K562 (cell line): ENCODE measurements at regions not wholly inside any gene's neighbourhood (a gene's known extent, or its start where the extent isn't known, plus 50 kb on each side); places are given as distances from the start of the nearest gene placed in this dataset.
A peak's percentile ranks its signal among the peaks of the same experiment; 100 is the strongest.

Source experiments
- ATAC-seq: fragments of 200-7000 bp; cut with Tn5 transposase; 3 replicates; pipeline ENCODE4 v1.9.1; 2020; ENCODE audit warnings: moderate library complexity
- BruUV-seq: library from RNA; stranded (reverse); fragments of 400-500 nt; replicated peaks from 2 replicates; lab custom pipeline; 2021; lab: Mats Ljungman, UMichigan
- CTCF ChIA-PET: fragments of 300-600 bp; formaldehyde crosslinking; extraction: SDS; loops from one replicate; lab custom pipeline; 2021; ENCODE audit warnings: low intra/inter-chr PET ratio; lab: Yijun Ruan, JAX
- POLR2A ChIA-PET: fragments of 300-600, 350-650 bp; sonication (Branson Sonifier 250); formaldehyde crosslinking; extraction: SDS; loops from one replicate; lab custom pipeline; 2021; ENCODE audit warnings: antibody characterized with exemption, inconsistent platforms; lab: Yijun Ruan, JAX
- DNase-seq, 4 experiments: peaks; one replicate each; pipeline versions ENCODE4 v3.0.0 to v3.0.0-alpha.2; 2011 to 2018; ENCODE audit warnings: low spot score in 3 of 4, mixed read lengths in 3 of 4; ENCODE audit errors: extremely low read depth in 1 of 4
- FAIRE-seq: peaks from 2 replicates; lab custom pipeline; 2011; peaks lifted over from hg19 to GRCh38; lab: Jason Lieb, UNC
- H2AFZ ChIP-seq: 2 replicates; pipeline ENCODE4 v1.6.0; 2011; ENCODE audit warnings: low read depth, low read length, control low read depth, inconsistent platforms
- H3K27ac ChIP-seq: fragments of 200-600 bp; 3 replicates; pipeline ENCODE4 v1.8.0; 2011; ENCODE audit warnings: low read depth, mild to moderate bottlenecking, control low read depth, inconsistent platforms, low read length, moderate library complexity, mixed read lengths; ENCODE audit errors: extremely low read depth
- H3K27me3 ChIP-seq, 2 experiments: fragments of 300-600 bp in 1 of 2; 2 replicates in 1 of 2; 3 replicates in 1 of 2; pipeline versions ENCODE4 v1.6.0 to v1.8.0; 2011; ENCODE audit warnings: inconsistent platforms in 2 of 2, low read length in 2 of 2, mild to moderate bottlenecking in 1 of 2, mixed read lengths in 1 of 2, moderate library complexity in 1 of 2; ENCODE audit not compliant: control insufficient read depth in 2 of 2, insufficient read depth in 2 of 2
- H3K36me3 ChIP-seq: fragments of 300-600 bp; 3 replicates; pipeline ENCODE4 v1.8.0; 2011; ENCODE audit warnings: mild to moderate bottlenecking, low read length, inconsistent platforms; ENCODE audit not compliant: control insufficient read depth, insufficient read depth
- H3K4me1 ChIP-seq, 2 experiments: fragments of 200-600 bp in 1 of 2; replicated peaks in 1 of 2; 2 replicates in 1 of 2; 3 replicates in 1 of 2; pipeline versions ENCODE4 v1.5.1 to v1.8.0; 2011; ENCODE audit warnings: inconsistent platforms in 2 of 2, low read length in 2 of 2, mild to moderate bottlenecking in 1 of 2, mixed read lengths in 1 of 2, moderate library complexity in 1 of 2; ENCODE audit not compliant: control insufficient read depth in 2 of 2, insufficient read depth in 2 of 2
- H3K4me2 ChIP-seq: 2 replicates; pipeline ENCODE4 v1.6.1; 2011; ENCODE audit warnings: low read length, control low read depth, inconsistent platforms, mixed read lengths; ENCODE audit not compliant: insufficient read depth
- H3K4me3 ChIP-seq: fragments of 200-600 bp; sonication (generic), shearing (Covaris generic); 2 replicates; pipeline ENCODE4 v1.5.1; 2016; ENCODE audit warnings: control low read depth, inconsistent platforms
- H3K79me2 ChIP-seq: fragments of 200-600 bp; 3 replicates; pipeline ENCODE4 v1.8.0; 2011; ENCODE audit warnings: low read length, inconsistent platforms; ENCODE audit not compliant: control insufficient read depth, insufficient read depth
- H3K9ac ChIP-seq, 2 experiments: 2 replicates each; pipeline versions ENCODE4 v1.6.0 to v1.6.1; 2011; ENCODE audit warnings: low read depth in 2 of 2, low read length in 2 of 2, control low read depth in 1 of 2, inconsistent platforms in 1 of 2, mild to moderate bottlenecking in 1 of 2, mixed read lengths in 1 of 2; ENCODE audit not compliant: insufficient read depth in 1 of 2
- H3K9me1 ChIP-seq: one replicate; pipeline ENCODE4 v1.6.0; 2011; ENCODE audit warnings: inconsistent platforms, mild to moderate bottlenecking, low read length, moderate library complexity; ENCODE audit not compliant: control insufficient read depth, insufficient read depth
- H3K9me3 ChIP-seq: replicated peaks from 2 replicates; pipeline ENCODE4 v1.5.1; 2011; ENCODE audit warnings: low read depth, low read length, inconsistent platforms; ENCODE audit not compliant: control insufficient read depth, insufficient read depth
- H4K20me1 ChIP-seq: replicated peaks from 2 replicates; pipeline ENCODE4 v1.6.1; 2011; ENCODE audit warnings: low read length, inconsistent platforms, mixed read lengths; ENCODE audit not compliant: control insufficient read depth, insufficient read depth
- CTCF ChIP-seq, 3 experiments: IDR thresholded peaks in 2 of 3; conservative IDR thresholded peaks in 1 of 3; 2 replicates each; pipeline ENCODE4 v1.5.1; 2011 to 2012; ENCODE audit warnings: low read length in 3 of 3, mild to moderate bottlenecking in 3 of 3, control low read depth in 2 of 3, improper control_type of control experiment in 1 of 3, inconsistent platforms in 1 of 3, low read depth in 1 of 3, mixed read lengths in 1 of 3, moderate library complexity in 1 of 3; ENCODE audit not compliant: insufficient read depth in 2 of 3
- FOXA1 ChIP-seq: fragments of 450-650 bp; IDR thresholded peaks from 2 replicates; pipeline ENCODE4 v1.6.1; 2016; ENCODE audit warnings: mild to moderate bottlenecking, borderline replicate concordance
- HINFP ChIP-seq: fragments of 450-650 bp; conservative IDR thresholded peaks from 2 replicates; pipeline ENCODE4 v1.6.1; 2016; ENCODE audit warnings: missing genetic modification characterization, low read depth, mild to moderate bottlenecking, control low read depth, missing compliant biosample characterization
- KHSRP ChIP-seq: fragments of 450-650 bp; IDR thresholded peaks from 2 replicates; pipeline ENCODE4 v1.6.1; 2017
- MLX ChIP-seq, 2 experiments: fragments of 450-650 bp in 1 of 2; sonication (generic) in 1 of 2; formaldehyde crosslinking; conservative IDR thresholded peaks; 2 replicates each; pipeline versions ENCODE4 v1.4.0 to v1.8.1; 2020 to 2022; ENCODE audit warnings: mild to moderate bottlenecking in 1 of 2, missing genetic modification reagents in 1 of 2
- NCOA2 ChIP-seq, 2 experiments: fragments of 450-650 bp; IDR thresholded peaks; 2 replicates each; pipeline ENCODE4 v1.6.1; 2018; ENCODE audit warnings: mild to moderate bottlenecking in 2 of 2, moderate library complexity in 1 of 2; ENCODE audit not compliant: partially characterized antibody in 2 of 2
- NCOA4 ChIP-seq: fragments of 450-650 bp; IDR thresholded peaks from 2 replicates; pipeline ENCODE4 v1.6.1; 2018; ENCODE audit warnings: mild to moderate bottlenecking; ENCODE audit not compliant: partially characterized antibody
- POLR2H ChIP-seq: IDR thresholded peaks from 2 replicates; pipeline ENCODE4 v1.6.1; 2016; ENCODE audit warnings: missing genetic modification characterization, low read depth, mild to moderate bottlenecking, control low read depth, missing compliant biosample characterization, moderate library complexity
- RHOXF2B ChIP-seq: fragments of 250-450 bp; sonication (Bioruptor Pico); conservative IDR thresholded peaks from 2 replicates; pipeline ENCODE4 v1.5.1; 2021
- SP2 ChIP-seq: IDR thresholded peaks from 2 replicates; pipeline ENCODE4 v1.6.1; 2011; ENCODE audit warnings: mild to moderate bottlenecking, low read depth, low read length, moderate library complexity; ENCODE audit not compliant: poor library complexity, severe bottlenecking; ENCODE audit errors: extremely low read depth
- TSC22D4 ChIP-seq: fragments of 450-650 bp; IDR thresholded peaks from 2 replicates; pipeline ENCODE4 v1.6.1; 2016; ENCODE audit warnings: missing genetic modification characterization, missing biosample characterization, control low read depth
- ZNF232 ChIP-seq: sonication (generic); formaldehyde crosslinking; IDR thresholded peaks from 2 replicates; pipeline ENCODE4 v1.8.0; 2022; ENCODE audit warnings: mild to moderate bottlenecking, missing genetic modification reagents
- ZNF436 ChIP-seq: fragments of 250-450, 450-650 bp; sonication (Bioruptor Pico); formaldehyde crosslinking; IDR thresholded peaks from 2 replicates; pipeline ENCODE4 v1.7.0; 2020; ENCODE audit warnings: mild to moderate bottlenecking
- WGBS: fragments of 100-300 bp; shearing (Covaris generic); methylation state at CpG from one replicate; pipeline ENCODE4 v1.1.6; 2016; ENCODE audit warnings: low coverage, mixed read lengths; ENCODE audit not compliant: insufficient coverage; ENCODE audit errors: missing lambda C conversion rate; 5-methylcytosine and 5-hydroxymethylcytosine counted together
- in situ Hi-C: fragments of 300-500 bp; cut with MboI; formaldehyde crosslinking; loops from 4 replicates; pipeline ENCODE4 v1.15.0; 2018; ENCODE audit warnings: inconsistent platforms, mixed read lengths
- intact Hi-C: fragments of 100-400 bp; cut with micrococcal nuclease; formaldehyde crosslinking; loops from 2 replicates; pipeline ENCODE4 v1.14.2; 2022

GRCh38 chrX:6644411-6644810, 109.5 kb upstream of the VCX3A start:
- Histone ChIP-seq H3K27me3 (no peaks in the 10 kb centered on the region), H2AFZ (no peak overlapping the region), H3K4me1 (no peaks in the 10 kb centered on the region), H3K9me3 (no peaks in the 10 kb centered on the region), H3K4me3 (no peak overlapping the region), H3K9ac (no peak overlapping the region), H3K27ac (no peak overlapping the region), H3K79me2 (no peaks in the 10 kb centered on the region), H4K20me1 (no peaks in the 10 kb centered on the region)
- ChIA-PET CTCF (no interaction called here), POLR2A (no interaction called here)
- WGBS, result 3% methylated on average over 4 of the region's 4 CpGs
- BruUV-seq, result no TSS peak
- in situ Hi-C loops, result no loop called here
- ATAC-seq (no peak), DNase-seq (peak in 3 of 4 experiments; percentile 5 to 8 (median 6))
- no peak for TF ChIP-seq RHOXF2B (CRISPR knock-in tag)
- TF ChIP-seq CTCF (IDR thresholded peaks at IDR 0.05 in 2 of 3, conservative IDR thresholded peaks at IDR 0.05 in 1 of 3; ENCODE audit: insufficient read depth in 2 of 3, low read depth in 1 of 3, low read length in 3 of 3), result peak in 1 of 3 experiments; percentile 16; a peak in 1 of 6 replicates
- TF ChIP-seq, all 486 proteins: peak for 1
- no peak for FAIRE-seq
- H3K4me2 ChIP-seq, result no peak overlapping the region
- no peaks in the 10 kb centered on the region for H3K9me1 ChIP-seq
- no peaks in the 10 kb centered on the region for H3K36me3 ChIP-seq
- intact Hi-C loops, result no loop called here

- ChIA-PET CTCF (no interaction called here), POLR2A (no interaction called here)
- Histone ChIP-seq H4K20me1 (no peaks in the 10 kb centered on the region), H2AFZ (no peak overlapping the region), H3K9ac (no peak overlapping the region), H3K9me3 (no peaks in the 10 kb centered on the region), H3K4me2 (no peak overlapping the region), H3K36me3 (no peaks in the 10 kb centered on the region), H3K79me2 (no peaks in the 10 kb centered on the region), H3K27me3 (no peaks in the 10 kb centered on the region), H3K4me3 (no peak overlapping the region), H3K9me1 (no peaks in the 10 kb centered on the region), H3K4me1 (no peaks in the 10 kb centered on the region), H3K27ac (no peak overlapping the region)
- ATAC-seq, result no peak
- in situ Hi-C loops (no loop called here), intact Hi-C loops (no loop called here)
- BruUV-seq, result no TSS peak
- no peak for DNase-seq
- WGBS, result 0% methylated on average over 3 of the region's 4 CpGs
- no peak for FAIRE-seq
- TF ChIP-seq SP2 (no peak), HINFP (tag) (no peak), KHSRP (no peak), NCOA4 (no peak), POLR2H (tag) (no peak), MLX (CRISPR knock-in tag; conservative IDR thresholded peaks at IDR 0.05) (no peak), TSC22D4 (tag) (no peak), ZNF436 (CRISPR knock-in tag) (no peak), FOXA1 (no peak), ZNF232 (no peak), NCOA2 (IDR thresholded peaks at IDR 0.05; ENCODE audit: partially characterized antibody in 2 of 2) (no peak)
Observed at GRCh38 chrX:6640727-6641126, 105.8 kb upstream of the VCX3A start.
